ENCODE measurements at regions not wholly inside any gene's neighbourhood (a gene's known extent, or its start where the extent isn't known, plus 50 kb on each side); places are given as distances from the start of the nearest gene placed in this dataset.

DNA sequence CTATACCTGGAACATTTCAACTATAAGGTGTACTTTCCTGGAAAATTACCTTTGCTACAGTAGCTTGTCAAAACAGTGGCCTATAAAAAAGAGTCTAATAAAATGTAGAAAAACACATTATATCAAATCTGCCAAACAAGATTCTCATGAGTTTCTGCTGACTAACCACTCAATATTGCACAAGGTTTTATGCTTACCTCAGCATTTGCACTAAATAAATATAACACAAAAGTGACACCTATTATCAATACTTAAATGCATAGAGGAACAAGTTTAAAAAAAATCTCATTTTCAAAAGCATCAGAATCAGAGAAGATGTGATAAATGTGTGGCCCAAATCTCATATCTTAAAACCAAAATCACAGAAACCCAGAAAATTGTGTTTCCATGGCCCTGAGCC lies 281.4 kb downstream of the RSL24D1 start:
- CTCF ChIA-PET, result no interaction called here

DNA sequence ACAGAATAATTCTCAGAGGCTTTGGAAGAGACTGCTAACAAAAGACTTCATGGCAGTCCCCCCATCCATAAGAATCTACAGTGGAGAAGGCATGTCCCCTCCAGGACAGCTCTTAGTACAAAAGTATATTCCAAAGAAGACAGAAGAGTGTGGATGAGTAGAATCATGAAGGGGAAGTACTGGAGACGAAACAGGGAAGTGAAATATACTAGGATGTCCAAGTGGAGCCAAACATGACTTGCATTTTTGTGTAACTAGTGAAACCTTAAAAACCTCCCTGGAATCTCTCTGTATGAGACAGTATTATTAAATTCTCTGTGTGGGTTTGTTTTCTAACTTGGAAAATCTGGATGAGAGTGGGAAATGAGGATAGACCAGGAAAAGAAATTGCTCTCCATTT lies 312.4 kb downstream of the RSL24D1 start:
- DNase-seq (ENCODE audit: unreplicated experiment), result no peak
- Mint-ChIP-seq H3K27ac (ENCODE audit: low read depth, unreplicated experiment) (no peak overlapping the region), H3K4me1 (ENCODE audit: insufficient read depth, unreplicated experiment) (no peaks in the 10 kb centered on the region), H3K36me3 (ENCODE audit: insufficient read depth, unreplicated experiment) (no peaks in the 10 kb centered on the region), H3K9me3 (ENCODE audit: unreplicated experiment) (peaks cover 5% of the 10 kb centered on the region), H3K4me3 (ENCODE audit: unreplicated experiment) (no peak overlapping the region), H3K27me3 (ENCODE audit: insufficient read depth, unreplicated experiment) (no peaks in the 10 kb centered on the region)
- no TSS peak for BruUV-seq (replicated peaks)
- TF ChIP-seq, protein P1, sequence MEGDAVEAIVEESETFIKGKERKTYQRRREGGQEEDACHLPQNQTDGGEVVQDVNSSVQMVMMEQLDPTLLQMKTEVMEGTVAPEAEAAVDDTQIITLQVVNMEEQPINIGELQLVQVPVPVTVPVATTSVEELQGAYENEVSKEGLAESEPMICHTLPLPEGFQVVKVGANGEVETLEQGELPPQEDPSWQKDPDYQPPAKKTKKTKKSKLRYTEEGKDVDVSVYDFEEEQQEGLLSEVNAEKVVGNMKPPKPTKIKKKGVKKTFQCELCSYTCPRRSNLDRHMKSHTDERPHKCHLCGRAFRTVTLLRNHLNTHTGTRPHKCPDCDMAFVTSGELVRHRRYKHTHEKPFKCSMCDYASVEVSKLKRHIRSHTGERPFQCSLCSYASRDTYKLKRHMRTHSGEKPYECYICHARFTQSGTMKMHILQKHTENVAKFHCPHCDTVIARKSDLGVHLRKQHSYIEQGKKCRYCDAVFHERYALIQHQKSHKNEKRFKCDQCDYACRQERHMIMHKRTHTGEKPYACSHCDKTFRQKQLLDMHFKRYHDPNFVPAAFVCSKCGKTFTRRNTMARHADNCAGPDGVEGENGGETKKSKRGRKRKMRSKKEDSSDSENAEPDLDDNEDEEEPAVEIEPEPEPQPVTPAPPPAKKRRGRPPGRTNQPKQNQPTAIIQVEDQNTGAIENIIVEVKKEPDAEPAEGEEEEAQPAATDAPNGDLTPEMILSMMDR (IDR thresholded peaks at IDR 0.05; ENCODE audit: unreplicated experiment), result no peak
- POLR2A ChIA-PET, result no interaction called here
- intact Hi-C loops (cut with micrococcal nuclease), result no loop called here
- CTCF ChIA-PET, result no interaction called here

More for the DNA sequence above, 281.4 kb downstream of the RSL24D1 start:
- no peak overlapping the region for H3K4me3 Mint-ChIP-seq (ENCODE audit: unreplicated experiment)
- no TSS peak for BruUV-seq (replicated peaks)
- intact Hi-C loops (cut with micrococcal nuclease), result loop anchor here (10.0 kb wide), 1 partner anchor 49 kb away; no protein-coding TSS in a partner anchor
- no peaks in the 10 kb centered on the region for H3K36me3 Mint-ChIP-seq (ENCODE audit: insufficient read depth, unreplicated experiment)
- POLR2A ChIA-PET, result no interaction called here
- no peaks in the 10 kb centered on the region for H3K9me3 Mint-ChIP-seq (ENCODE audit: unreplicated experiment)
- no peak overlapping the region for H3K27ac Mint-ChIP-seq (ENCODE audit: low read depth, unreplicated experiment)
- peaks cover 19% of the 10 kb centered on the region for H3K27me3 Mint-ChIP-seq (ENCODE audit: insufficient read depth, unreplicated experiment)
- H3K4me1 Mint-ChIP-seq (ENCODE audit: insufficient read depth, unreplicated experiment), result no peaks in the 10 kb centered on the region
- no peak for DNase-seq (ENCODE audit: unreplicated experiment)
- TF ChIP-seq, protein P1 (IDR thresholded peaks at IDR 0.05; ENCODE audit: unreplicated experiment), result no peak

DNA sequence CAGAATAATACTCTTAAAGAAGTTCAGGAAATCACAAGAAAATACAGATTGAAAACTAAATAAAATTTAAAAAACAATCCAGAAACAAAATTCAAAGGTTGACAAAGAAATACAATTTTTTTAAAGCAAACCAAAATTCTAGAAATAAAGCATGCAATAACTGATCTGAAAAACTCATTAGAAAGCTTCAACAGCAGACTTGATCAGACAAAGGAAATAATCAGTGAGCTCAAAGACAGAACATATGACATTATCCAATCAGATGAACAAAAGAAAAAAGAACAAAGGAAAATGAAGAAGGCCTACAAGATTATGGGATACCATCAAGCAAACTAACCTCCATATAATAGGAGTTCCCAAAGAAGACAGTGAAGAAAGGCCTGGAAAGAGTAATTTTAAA lies 336.8 kb downstream of the RSL24D1 start:
- no peak for DNase-seq (ENCODE audit: unreplicated experiment)
- H3K9me3 Mint-ChIP-seq (ENCODE audit: unreplicated experiment), result no peaks in the 10 kb centered on the region
- H3K36me3 Mint-ChIP-seq (ENCODE audit: insufficient read depth, unreplicated experiment), result no peaks in the 10 kb centered on the region
- H3K4me3 Mint-ChIP-seq (ENCODE audit: unreplicated experiment), result no peak overlapping the region
- no peak overlapping the region for H3K27ac Mint-ChIP-seq (ENCODE audit: low read depth, unreplicated experiment)
- H3K27me3 Mint-ChIP-seq (ENCODE audit: insufficient read depth, unreplicated experiment), result peaks cover 45% of the 10 kb centered on the region
- BruUV-seq (replicated peaks), result no TSS peak
- ChIA-PET POLR2A (no interaction called here), CTCF (no interaction called here)
- H3K4me1 Mint-ChIP-seq (ENCODE audit: insufficient read depth, unreplicated experiment), result no peaks in the 10 kb centered on the region
- intact Hi-C loops (cut with micrococcal nuclease), result no loop called here
- TF ChIP-seq, protein P1 (IDR thresholded peaks at IDR 0.05; ENCODE audit: unreplicated experiment), result no peak

DNA sequence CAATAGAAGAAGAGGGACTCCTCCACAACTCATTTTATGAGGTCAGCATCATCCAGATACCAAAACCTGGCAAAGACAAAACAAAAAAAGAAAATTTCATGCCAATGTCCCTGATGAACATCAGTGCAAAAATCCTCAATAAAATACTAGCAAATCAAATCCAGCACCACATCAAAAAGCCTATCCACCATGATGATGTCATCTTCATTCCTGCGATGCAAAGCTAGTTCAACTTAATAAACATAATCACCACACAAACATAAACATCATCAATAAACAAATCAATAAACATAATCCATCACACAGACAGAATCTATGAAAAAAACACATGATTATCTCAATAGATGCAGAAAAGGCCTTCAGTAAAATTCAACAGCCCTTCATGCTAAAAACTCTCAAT lies 342.1 kb downstream of the RSL24D1 start:
- CTCF ChIA-PET, result no interaction called here
- DNase-seq (ENCODE audit: unreplicated experiment), result no peak
- Mint-ChIP-seq H3K36me3 (ENCODE audit: insufficient read depth, unreplicated experiment) (no peaks in the 10 kb centered on the region), H3K4me1 (ENCODE audit: insufficient read depth, unreplicated experiment) (no peaks in the 10 kb centered on the region), H3K27me3 (ENCODE audit: insufficient read depth, unreplicated experiment) (no peaks in the 10 kb centered on the region), H3K9me3 (ENCODE audit: unreplicated experiment) (peaks cover 19% of the 10 kb centered on the region), H3K27ac (ENCODE audit: low read depth, unreplicated experiment) (no peak overlapping the region), H3K4me3 (ENCODE audit: unreplicated experiment) (no peak overlapping the region)
- TF ChIP-seq, protein P1 (IDR thresholded peaks at IDR 0.05; ENCODE audit: unreplicated experiment), result no peak
- no TSS peak for BruUV-seq (replicated peaks)
- POLR2A ChIA-PET, result no interaction called here
- intact Hi-C loops (cut with micrococcal nuclease), result no loop called here
